CD8-positive, alpha-beta memory T cell (primary cell): ENCODE measurements at regions not wholly inside any gene's neighbourhood (a gene's known extent, or its start where the extent isn't known, plus 50 kb on each side); places are given as distances from the start of the nearest gene placed in this dataset.

Experiments used
- CTCF ChIA-PET: fragments of 350-600 bp; sonication (Branson Sonifier 250); formaldehyde crosslinking; loops from one replicate; lab custom pipeline; 2021; ENCODE audit warnings: antibody characterized with exemption; lab: Charles Lee
- POLR2A ChIA-PET: fragments of 350-600 bp; sonication (Branson Sonifier 250); formaldehyde crosslinking; loops from one replicate; lab custom pipeline; 2021; ENCODE audit warnings: antibody characterized with exemption; lab: Charles Lee
- DNase-seq, 5 donors: peaks; one replicate each; pipeline versions ENCODE4 v3.0.0 to v3.0.0-alpha.2; 2020 to 2022; ENCODE audit warnings: mixed read lengths in 1 of 5
- H3K27ac ChIP-seq: one replicate; pipeline ENCODE4 v1.7.0; 2013; ENCODE audit warnings: low read depth, mild to moderate bottlenecking, low read length, moderate library complexity
- H3K27me3 ChIP-seq: 2 replicates; pipeline ENCODE4 v1.7.0; 2013; ENCODE audit warnings: low read length, mild to moderate bottlenecking; ENCODE audit not compliant: insufficient read depth, poor library complexity, severe bottlenecking
- H3K36me3 ChIP-seq: 2 replicates; pipeline ENCODE4 v1.7.0; 2013; ENCODE audit warnings: mild to moderate bottlenecking, low read length, moderate library complexity; ENCODE audit not compliant: insufficient read depth
- H3K4me1 ChIP-seq: 2 replicates; pipeline ENCODE4 v1.7.0; 2013; ENCODE audit warnings: mild to moderate bottlenecking, low read length, moderate library complexity; ENCODE audit not compliant: insufficient read depth
- H3K4me3 ChIP-seq: 2 replicates; pipeline ENCODE4 v1.7.0; 2013; ENCODE audit warnings: mild to moderate bottlenecking, low read length
- H3K9me3 ChIP-seq: 2 replicates; pipeline ENCODE4 v1.7.0; 2013; ENCODE audit warnings: mild to moderate bottlenecking, low read length
- H3K27ac Mint-ChIP-seq, 8 donors: one replicate each; pipeline ENCODE4 v1.8.0; 2020 to 2021; ENCODE audit warnings: mixed read lengths in 8 of 8, mild to moderate bottlenecking in 6 of 8, inconsistent platforms in 3 of 8, moderate library complexity in 3 of 8
- H3K27me3 Mint-ChIP-seq, 2 donors: one replicate each; pipeline ENCODE4 v1.8.0; 2020 to 2021; ENCODE audit warnings: mixed read lengths in 2 of 2, mild to moderate bottlenecking in 1 of 2, moderate library complexity in 1 of 2
- H3K36me3 Mint-ChIP-seq, 3 donors: one replicate each; pipeline ENCODE4 v1.8.0; 2020 to 2021; ENCODE audit warnings: mixed read lengths in 3 of 3, inconsistent platforms in 1 of 3, mild to moderate bottlenecking in 1 of 3
- H3K4me1 Mint-ChIP-seq, 3 donors: one replicate each; pipeline ENCODE4 v1.8.0; 2020 to 2021; ENCODE audit warnings: mixed read lengths in 3 of 3, inconsistent platforms in 1 of 3, mild to moderate bottlenecking in 1 of 3
- H3K4me3 Mint-ChIP-seq, 7 donors: one replicate each; pipeline ENCODE4 v1.8.0; 2020 to 2021; ENCODE audit warnings: mixed read lengths in 7 of 7, mild to moderate bottlenecking in 6 of 7, moderate library complexity in 4 of 7, inconsistent platforms in 2 of 7
- H3K9me3 Mint-ChIP-seq, 5 donors: one replicate each; pipeline ENCODE4 v1.8.0; 2020 to 2022; ENCODE audit warnings: mixed read lengths in 5 of 5, mild to moderate bottlenecking in 3 of 5, moderate library complexity in 2 of 5, inconsistent platforms in 1 of 5

- Mint-ChIP-seq H3K4me1 (no peaks in the 10 kb centered on the region), H3K27ac (no peak overlapping the region), H3K36me3 (no peaks in the 10 kb centered on the region), H3K27me3 (no peaks in the 10 kb centered on the region), H3K4me3 (no peak overlapping the region), H3K9me3 (peaks cover 9 to 27% (median 19%) of the 10 kb centered on the region in 5 donors)
- CTCF ChIA-PET = no interaction called here
- H3K27ac ChIP-seq = no peak overlapping the region
- POLR2A ChIA-PET = no interaction called here
- no peaks in the 10 kb centered on the region for H3K4me1 ChIP-seq
- no peaks in the 10 kb centered on the region for H3K27me3 ChIP-seq
- H3K36me3 ChIP-seq = no peaks in the 10 kb centered on the region
- no peak overlapping the region for H3K4me3 ChIP-seq
- H3K9me3 ChIP-seq = no peaks in the 10 kb centered on the region
- DNase-seq = no peak
Measured at GRCh38 chr2:185618625-185619024, 120.0 kb upstream of the FSIP2 start.

GRCh38 chr2:185625604-185626003 lies 113.0 kb upstream of the FSIP2 start:
- Histone ChIP-seq H3K4me3 (no peak overlapping the region), H3K9me3 (no peaks in the 10 kb centered on the region), H3K27ac (no peak overlapping the region), H3K27me3 (no peaks in the 10 kb centered on the region), H3K36me3 (no peaks in the 10 kb centered on the region), H3K4me1 (no peaks in the 10 kb centered on the region)
- no peak overlapping the region for H3K27ac Mint-ChIP-seq
- POLR2A ChIA-PET = no interaction called here
- peaks cover 0 to 10% (median 5%) of the 10 kb centered on the region in 5 donors for H3K9me3 Mint-ChIP-seq
- no peaks in the 10 kb centered on the region for H3K27me3 Mint-ChIP-seq
- CTCF ChIA-PET = no interaction called here
- no peak overlapping the region for H3K4me3 Mint-ChIP-seq
- no peaks in the 10 kb centered on the region for H3K36me3 Mint-ChIP-seq
- H3K4me1 Mint-ChIP-seq = no peaks in the 10 kb centered on the region
- no peak for DNase-seq

- H3K9me3 ChIP-seq = no peaks in the 10 kb centered on the region
- no peak overlapping the region for H3K4me3 ChIP-seq
- no peaks in the 10 kb centered on the region for H3K36me3 Mint-ChIP-seq
- H3K27me3 Mint-ChIP-seq = no peaks in the 10 kb centered on the region
- ChIA-PET POLR2A (no interaction called here), CTCF (no interaction called here)
- no peak overlapping the region for H3K27ac Mint-ChIP-seq
- H3K4me1 ChIP-seq = no peaks in the 10 kb centered on the region
- no peaks in the 10 kb centered on the region for H3K4me1 Mint-ChIP-seq
- no peaks in the 10 kb centered on the region for H3K27me3 ChIP-seq
- H3K36me3 ChIP-seq = no peaks in the 10 kb centered on the region
- no peak overlapping the region for H3K27ac ChIP-seq
- DNase-seq = no peak
- no peak overlapping the region for H3K4me3 Mint-ChIP-seq
- peaks cover 0 to 13% (median 7%) of the 10 kb centered on the region in 5 donors for H3K9me3 Mint-ChIP-seq
Measured at GRCh38 chr2:185628985-185629384, 109.6 kb upstream of the FSIP2 start.

- no peak overlapping the region for H3K27ac Mint-ChIP-seq
- no peaks in the 10 kb centered on the region for H3K4me1 Mint-ChIP-seq
- CTCF ChIA-PET = no interaction called here
- POLR2A ChIA-PET = no interaction called here
- peaks cover 2 to 16% (median 3%) of the 10 kb centered on the region in 5 donors for H3K9me3 Mint-ChIP-seq
- no peak overlapping the region for H3K27ac ChIP-seq
- H3K9me3 ChIP-seq = no peaks in the 10 kb centered on the region
- no peaks in the 10 kb centered on the region for H3K27me3 ChIP-seq
- H3K4me3 Mint-ChIP-seq = no peak overlapping the region
- no peaks in the 10 kb centered on the region for H3K27me3 Mint-ChIP-seq
- no peaks in the 10 kb centered on the region for H3K36me3 Mint-ChIP-seq
- H3K36me3 ChIP-seq = no peaks in the 10 kb centered on the region
- no peak for DNase-seq
- no peaks in the 10 kb centered on the region for H3K4me1 ChIP-seq
- H3K4me3 ChIP-seq = no peak overlapping the region
Measured at GRCh38 chr2:185633621-185634020, 105.0 kb upstream of the FSIP2 start.

- no peaks in the 10 kb centered on the region for H3K27me3 Mint-ChIP-seq
- no peaks in the 10 kb centered on the region for H3K36me3 Mint-ChIP-seq
- no peaks in the 10 kb centered on the region for H3K4me1 ChIP-seq
- no peak overlapping the region for H3K27ac ChIP-seq
- DNase-seq = no peak
- no peaks in the 10 kb centered on the region for H3K27me3 ChIP-seq
- H3K36me3 ChIP-seq = no peaks in the 10 kb centered on the region
- CTCF ChIA-PET = no interaction called here
- H3K4me3 ChIP-seq = no peak overlapping the region
- H3K4me3 Mint-ChIP-seq = no peak overlapping the region
- no peaks in the 10 kb centered on the region for H3K4me1 Mint-ChIP-seq
- H3K27ac Mint-ChIP-seq = no peak overlapping the region
- H3K9me3 ChIP-seq = no peaks in the 10 kb centered on the region
- H3K9me3 Mint-ChIP-seq = peaks cover 0 to 21% (median 2%) of the 10 kb centered on the region in 5 donors
- POLR2A ChIA-PET = no interaction called here
Measured at GRCh38 chr2:185638771-185639170, 99.8 kb upstream of the FSIP2 start.

- H3K27me3 Mint-ChIP-seq = no peaks in the 10 kb centered on the region
- Histone ChIP-seq H3K9me3 (no peaks in the 10 kb centered on the region), H3K36me3 (no peaks in the 10 kb centered on the region), H3K4me1 (no peaks in the 10 kb centered on the region), H3K27me3 (no peaks in the 10 kb centered on the region), H3K4me3 (no peak overlapping the region), H3K27ac (no peak overlapping the region)
- CTCF ChIA-PET = no interaction called here
- H3K9me3 Mint-ChIP-seq = peaks cover 0 to 25% (median under 1%) of the 10 kb centered on the region in 5 donors
- POLR2A ChIA-PET = no interaction called here
- no peak overlapping the region for H3K4me3 Mint-ChIP-seq
- DNase-seq = no peak
- no peaks in the 10 kb centered on the region for H3K4me1 Mint-ChIP-seq
- H3K36me3 Mint-ChIP-seq = no peaks in the 10 kb centered on the region
- H3K27ac Mint-ChIP-seq = no peak overlapping the region
Measured at GRCh38 chr2:185640588-185640987, 98.0 kb upstream of the FSIP2 start.

- Histone ChIP-seq H3K27ac (no peak overlapping the region), H3K4me1 (no peaks in the 10 kb centered on the region), H3K4me3 (no peak overlapping the region), H3K9me3 (no peaks in the 10 kb centered on the region), H3K36me3 (no peaks in the 10 kb centered on the region), H3K27me3 (no peaks in the 10 kb centered on the region)
- Mint-ChIP-seq H3K4me3 (no peak overlapping the region), H3K4me1 (no peaks in the 10 kb centered on the region), H3K27me3 (no peaks in the 10 kb centered on the region), H3K27ac (no peak overlapping the region), H3K9me3 (peaks cover 0 to 22% (median 0%) of the 10 kb centered on the region in 5 donors), H3K36me3 (no peaks in the 10 kb centered on the region)
- DNase-seq = no peak
- POLR2A ChIA-PET = no interaction called here
- CTCF ChIA-PET = no interaction called here
Measured at GRCh38 chr2:185643434-185643833, 95.2 kb upstream of the FSIP2 start.

GRCh38 chr2:185644828-185645227 lies 93.8 kb upstream of the FSIP2 start:
- Histone ChIP-seq H3K4me1 (no peaks in the 10 kb centered on the region), H3K36me3 (no peaks in the 10 kb centered on the region), H3K27me3 (no peaks in the 10 kb centered on the region), H3K4me3 (no peak overlapping the region), H3K9me3 (no peaks in the 10 kb centered on the region), H3K27ac (no peak overlapping the region)
- no peaks in the 10 kb centered on the region for H3K36me3 Mint-ChIP-seq
- CTCF ChIA-PET = no interaction called here
- H3K4me3 Mint-ChIP-seq = no peak overlapping the region
- H3K9me3 Mint-ChIP-seq = peaks cover 0 to 13% (median 3%) of the 10 kb centered on the region in 5 donors
- DNase-seq = no peak
- H3K27me3 Mint-ChIP-seq = no peaks in the 10 kb centered on the region
- no peak overlapping the region for H3K27ac Mint-ChIP-seq
- no peaks in the 10 kb centered on the region for H3K4me1 Mint-ChIP-seq
- POLR2A ChIA-PET = no interaction called here

GRCh38 chr2:185645529-185645928 lies 93.1 kb upstream of the FSIP2 start:
- no peaks in the 10 kb centered on the region for H3K4me1 Mint-ChIP-seq
- no peak overlapping the region for H3K4me3 Mint-ChIP-seq
- H3K27me3 Mint-ChIP-seq = no peaks in the 10 kb centered on the region
- H3K36me3 Mint-ChIP-seq = no peaks in the 10 kb centered on the region
- H3K27me3 ChIP-seq = no peaks in the 10 kb centered on the region
- H3K9me3 Mint-ChIP-seq = peaks cover 0 to 13% (median 3%) of the 10 kb centered on the region in 5 donors
- H3K27ac Mint-ChIP-seq = no peak overlapping the region
- no peak for DNase-seq
- CTCF ChIA-PET = no interaction called here
- H3K4me3 ChIP-seq = no peak overlapping the region
- H3K4me1 ChIP-seq = no peaks in the 10 kb centered on the region
- POLR2A ChIA-PET = no interaction called here
- no peak overlapping the region for H3K27ac ChIP-seq
- H3K36me3 ChIP-seq = no peaks in the 10 kb centered on the region
- H3K9me3 ChIP-seq = no peaks in the 10 kb centered on the region
